Left lung (tissue), 4 donors: ENCODE measurements at regions not wholly inside any gene's neighbourhood (a gene's known extent, or its start where the extent isn't known, plus 50 kb on each side); places are given as distances from the start of the nearest gene placed in this dataset.

Experiments used
- ATAC-seq: fragments of 200-7000 bp; cut with Tn5 transposase; one replicate; pipeline ENCODE4 v1.9.1; 2020; ENCODE audit warnings: moderate library complexity
- DNase-seq, 4 donors: peaks; one replicate each; pipeline ENCODE4 v3.0.0-alpha.2; 2013 to 2020
- H3K27ac ChIP-seq, 2 donors: fragments of 200-600 bp; sonication (generic) in 1 of 2; one replicate each; pipeline versions ENCODE4 v1.5.0 to v1.8.0; 2020 to 2021
- H3K27me3 ChIP-seq, 2 donors: fragments of 200-600 bp; sonication (generic) in 1 of 2; one replicate each; pipeline versions ENCODE4 v1.5.0 to v1.8.0; 2020 to 2021
- H3K36me3 ChIP-seq, 2 donors: fragments of 200-600 bp; sonication (generic) in 1 of 2; one replicate each; pipeline versions ENCODE4 v1.5.0 to v1.8.0; 2020 to 2021
- H3K4me1 ChIP-seq, 2 donors: fragments of 200-600 bp; one replicate each; pipeline ENCODE4 v1.8.0; 2021
- H3K4me3 ChIP-seq, 2 donors: fragments of 200-600 bp; sonication (generic) in 1 of 2; one replicate each; pipeline versions ENCODE4 v1.5.0 to v1.8.0; 2020 to 2021; ENCODE audit warnings: mild to moderate bottlenecking in 1 of 2
- H3K9me3 ChIP-seq, 2 donors: fragments of 200-600 bp; sonication (generic) in 1 of 2; one replicate each; pipeline versions ENCODE4 v1.5.0 to v1.8.0; 2020 to 2021
- intact Hi-C, 2 donors: fragments of 100-400 bp; cut with DNase I; formaldehyde crosslinking; loops; one replicate each; pipeline versions ENCODE4 v1.11.2 to v1.14.2; 2022
- TF ChIP-seq, protein P1 (sequence below), 2 donors: fragments of 200-600 bp; sonication (generic) in 1 of 2; IDR thresholded peaks; one replicate each; pipeline versions ENCODE4 v1.5.0 to v1.8.0; 2021; ENCODE audit warnings: antibody characterized with exemption in 2 of 2
- donor health status: DM: no; HTN: yes; CAD: no.
- donor health status: DM: no; HTN: no; CAD: no.

DNA sequence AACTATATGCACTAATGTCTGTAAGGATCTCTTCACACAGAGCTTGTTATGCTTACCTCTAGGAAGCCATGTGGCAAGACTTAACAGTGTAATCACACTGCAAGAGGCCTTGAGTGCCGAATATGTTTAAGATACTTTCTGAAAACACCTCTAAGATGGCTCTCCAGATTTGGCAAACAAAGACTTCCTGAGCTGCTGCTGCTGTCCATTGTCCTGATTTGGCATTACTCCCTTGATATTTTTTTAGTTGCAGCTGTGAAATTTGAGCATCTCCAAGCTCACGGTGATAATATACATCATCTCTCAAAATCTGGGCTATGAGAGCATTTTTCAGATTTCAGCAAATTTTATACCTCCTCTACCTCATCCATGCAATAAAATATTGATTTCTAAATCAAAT is 384.5 kb upstream of the CDH6 start:
- no peak overlapping the region for H3K27ac ChIP-seq
- H3K4me1 ChIP-seq: no peaks in the 10 kb centered on the region
- H3K9me3 ChIP-seq: no peaks in the 10 kb centered on the region
- DNase-seq (peak in 1 of 4 donors; percentile 15), ATAC-seq (no peak)
- TF ChIP-seq, protein P1, sequence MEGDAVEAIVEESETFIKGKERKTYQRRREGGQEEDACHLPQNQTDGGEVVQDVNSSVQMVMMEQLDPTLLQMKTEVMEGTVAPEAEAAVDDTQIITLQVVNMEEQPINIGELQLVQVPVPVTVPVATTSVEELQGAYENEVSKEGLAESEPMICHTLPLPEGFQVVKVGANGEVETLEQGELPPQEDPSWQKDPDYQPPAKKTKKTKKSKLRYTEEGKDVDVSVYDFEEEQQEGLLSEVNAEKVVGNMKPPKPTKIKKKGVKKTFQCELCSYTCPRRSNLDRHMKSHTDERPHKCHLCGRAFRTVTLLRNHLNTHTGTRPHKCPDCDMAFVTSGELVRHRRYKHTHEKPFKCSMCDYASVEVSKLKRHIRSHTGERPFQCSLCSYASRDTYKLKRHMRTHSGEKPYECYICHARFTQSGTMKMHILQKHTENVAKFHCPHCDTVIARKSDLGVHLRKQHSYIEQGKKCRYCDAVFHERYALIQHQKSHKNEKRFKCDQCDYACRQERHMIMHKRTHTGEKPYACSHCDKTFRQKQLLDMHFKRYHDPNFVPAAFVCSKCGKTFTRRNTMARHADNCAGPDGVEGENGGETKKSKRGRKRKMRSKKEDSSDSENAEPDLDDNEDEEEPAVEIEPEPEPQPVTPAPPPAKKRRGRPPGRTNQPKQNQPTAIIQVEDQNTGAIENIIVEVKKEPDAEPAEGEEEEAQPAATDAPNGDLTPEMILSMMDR (IDR thresholded peaks at IDR 0.05): no peak
- no peaks in the 10 kb centered on the region for H3K36me3 ChIP-seq
- no peak overlapping the region for H3K4me3 ChIP-seq
- intact Hi-C loops: no loop called here
- no peaks in the 10 kb centered on the region for H3K27me3 ChIP-seq

DNA sequence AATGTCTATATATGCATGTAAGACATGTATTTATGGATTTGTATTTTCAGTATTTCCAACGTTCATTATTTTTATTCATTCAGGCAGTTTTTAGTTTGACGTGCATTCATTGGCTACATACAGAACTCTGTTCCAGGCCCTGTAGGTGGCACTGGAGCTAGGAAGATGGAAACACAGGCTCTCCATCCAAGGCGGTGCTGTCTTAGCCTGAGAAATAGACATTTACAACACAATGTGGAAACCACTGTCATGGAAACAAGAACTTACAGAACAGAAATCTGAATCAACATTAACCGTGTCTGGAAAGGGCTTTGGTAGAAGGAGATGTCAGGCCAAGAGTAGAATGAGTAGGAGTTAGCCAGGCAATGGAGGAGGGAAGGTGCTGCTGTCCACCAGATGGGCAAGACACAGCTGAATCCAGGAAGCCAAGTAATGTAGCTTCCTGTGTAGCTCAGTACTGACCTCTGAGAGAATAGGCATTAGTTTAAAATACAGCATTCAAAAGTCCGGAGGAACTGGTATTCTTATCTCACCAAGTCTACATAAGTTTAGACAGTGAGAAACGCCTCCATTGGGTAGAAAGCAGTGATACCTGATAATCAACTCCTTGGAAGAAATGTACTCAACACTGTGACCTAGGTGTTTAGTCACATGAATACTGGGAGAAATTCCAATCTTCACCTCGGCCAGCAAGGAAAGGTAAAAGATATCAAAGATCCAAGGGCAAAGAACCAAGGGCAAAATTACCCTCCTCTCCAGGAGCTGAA is 388.6 kb upstream of the CDH6 start:
- no peaks in the 10 kb centered on the region for H3K27me3 ChIP-seq
- no peak overlapping the region for H3K4me3 ChIP-seq
- H3K4me1 ChIP-seq: no peaks in the 10 kb centered on the region
- no peak overlapping the region for H3K27ac ChIP-seq
- DNase-seq (peak in 1 of 4 donors; percentile 28), ATAC-seq (no peak)
- H3K36me3 ChIP-seq: no peaks in the 10 kb centered on the region
- intact Hi-C loops: no loop called here
- H3K9me3 ChIP-seq: peaks cover 0 to 3% of the 10 kb centered on the region in 2 donors
- TF ChIP-seq, protein P1 (IDR thresholded peaks at IDR 0.05): no peak

DNA sequence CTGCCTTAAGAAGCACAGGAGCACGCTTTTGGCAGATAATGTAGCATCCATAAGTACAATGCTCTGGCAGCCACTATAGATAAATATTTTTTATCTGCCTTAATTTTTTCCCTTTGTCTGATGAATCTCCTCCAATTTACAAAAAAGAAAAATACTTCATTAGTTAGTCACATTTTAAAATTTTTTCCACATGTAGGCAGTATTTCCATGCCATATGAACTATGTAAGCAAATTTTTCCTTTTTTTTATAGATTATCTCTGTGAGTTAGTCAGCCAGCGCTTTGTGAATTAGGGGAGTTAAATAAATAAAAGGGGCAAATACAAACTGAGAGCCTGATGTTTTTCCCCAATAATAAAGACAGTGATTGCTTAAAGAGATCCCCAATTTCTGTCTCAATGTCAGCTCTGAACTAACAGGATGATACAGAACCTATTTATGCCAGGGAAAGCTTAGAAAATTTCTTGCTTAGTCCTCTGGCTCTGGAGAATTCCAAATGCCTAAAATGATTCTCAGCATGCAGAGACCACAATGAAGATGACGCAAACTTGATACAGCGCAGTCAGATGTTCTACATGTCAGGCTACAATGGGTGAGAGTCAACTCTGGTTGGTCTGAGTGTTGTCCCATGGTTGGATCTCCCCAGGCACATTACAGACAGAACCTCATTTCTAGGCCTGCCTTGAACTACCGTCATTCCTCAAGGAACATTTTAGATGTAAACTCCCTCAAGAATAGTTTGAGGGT is 390.4 kb upstream of the CDH6 start:
- TF ChIP-seq, protein P1 (IDR thresholded peaks at IDR 0.05): no peak
- no peaks in the 10 kb centered on the region for H3K4me1 ChIP-seq
- intact Hi-C loops: no loop called here
- peaks cover 0 to 3% of the 10 kb centered on the region in 2 donors for H3K9me3 ChIP-seq
- ATAC-seq: no peak
- H3K36me3 ChIP-seq: no peaks in the 10 kb centered on the region
- DNase-seq: no peak
- H3K27ac ChIP-seq: no peak overlapping the region
- no peak overlapping the region for H3K4me3 ChIP-seq
- H3K27me3 ChIP-seq: no peaks in the 10 kb centered on the region

DNA sequence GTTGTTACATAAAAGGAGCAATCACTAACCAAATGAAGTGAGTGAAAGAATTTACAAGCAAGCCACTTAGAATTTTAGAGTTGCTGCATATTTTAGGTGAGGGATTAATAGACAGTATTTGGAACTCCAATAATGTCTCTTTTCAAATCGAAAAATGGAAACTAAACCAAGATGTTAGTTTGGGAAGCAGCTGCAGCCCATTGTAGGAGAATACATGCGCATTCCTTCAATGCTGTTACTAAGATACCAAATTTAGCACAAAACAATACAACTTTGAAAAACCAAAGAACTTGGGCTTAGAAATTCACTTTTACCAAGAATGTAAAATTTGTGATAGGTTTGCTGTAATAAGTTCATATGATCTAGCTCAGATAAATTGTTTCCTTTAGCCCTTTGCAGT is 411.8 kb upstream of the CDH6 start:
- H3K4me1 ChIP-seq: no peaks in the 10 kb centered on the region
- H3K9me3 ChIP-seq: peaks cover 0 to 7% of the 10 kb centered on the region in 2 donors
- no peak overlapping the region for H3K4me3 ChIP-seq
- no peak overlapping the region for H3K27ac ChIP-seq
- intact Hi-C loops: no loop called here
- H3K27me3 ChIP-seq: no peaks in the 10 kb centered on the region
- ATAC-seq: no peak
- TF ChIP-seq, protein P1 (IDR thresholded peaks at IDR 0.05): no peak
- no peak for DNase-seq
- no peaks in the 10 kb centered on the region for H3K36me3 ChIP-seq

DNA sequence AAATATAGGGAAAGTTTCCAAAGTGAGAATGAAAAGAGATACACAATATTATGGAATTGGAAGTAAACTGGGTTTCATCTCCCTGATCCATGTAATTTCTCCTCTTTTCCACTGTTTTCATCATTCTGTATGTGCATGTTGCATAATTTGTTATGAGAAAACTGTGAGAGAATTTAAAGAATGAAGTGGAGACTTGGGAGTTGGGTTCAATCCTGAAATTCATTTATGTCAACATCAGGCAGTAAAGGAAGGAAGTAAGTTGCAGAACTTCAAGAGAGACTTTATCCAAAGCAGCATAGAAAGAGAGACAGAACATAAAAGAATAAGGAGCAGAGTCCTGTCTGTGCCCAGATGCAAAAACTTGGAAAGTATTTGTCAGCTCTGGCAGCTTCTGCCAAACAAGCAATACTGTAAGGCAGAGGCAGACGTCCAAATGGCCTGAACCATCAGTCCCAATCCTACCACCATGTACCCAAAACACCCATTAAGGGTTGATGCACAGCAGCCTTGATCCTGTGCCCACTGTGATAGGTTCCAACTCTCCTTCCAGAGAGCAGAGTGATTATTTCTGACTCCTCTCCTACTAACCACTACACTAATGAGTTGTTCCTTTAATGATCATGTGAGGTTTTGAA is 425.3 kb upstream of the CDH6 start:
- intact Hi-C loops: no loop called here
- TF ChIP-seq, protein P1 (IDR thresholded peaks at IDR 0.05): no peak
- H3K4me3 ChIP-seq: no peak overlapping the region
- ATAC-seq: no peak
- no peaks in the 10 kb centered on the region for H3K27me3 ChIP-seq
- no peaks in the 10 kb centered on the region for H3K9me3 ChIP-seq
- peaks cover 0 to 3% of the 10 kb centered on the region in 2 donors for H3K4me1 ChIP-seq
- H3K36me3 ChIP-seq: no peaks in the 10 kb centered on the region
- no peak for DNase-seq
- H3K27ac ChIP-seq: no peak overlapping the region
